ENCODE measurements at regions not wholly inside any gene's neighbourhood (a gene's known extent, or its start where the extent isn't known, plus 50 kb on each side); places are given as distances from the start of the nearest gene placed in this dataset.

DNA sequence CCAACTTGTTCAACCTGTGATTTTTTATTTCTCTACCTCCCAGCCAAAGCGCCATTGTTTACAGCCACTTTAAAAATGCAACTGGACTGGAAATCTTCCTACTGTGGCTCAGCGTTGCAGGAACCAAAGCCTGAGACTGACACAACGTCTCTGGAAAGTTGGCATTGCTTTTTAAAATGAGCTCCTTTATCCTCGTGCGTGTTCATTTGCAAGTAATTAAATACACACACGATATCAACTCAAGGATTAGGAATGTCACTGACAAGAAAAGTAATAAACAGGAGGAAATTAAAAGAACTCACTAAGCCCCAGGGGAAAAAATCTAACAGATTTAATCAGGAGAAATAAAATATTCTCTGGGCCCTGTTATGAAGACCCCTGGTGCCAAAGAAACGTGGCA lies 184.6 kb upstream of the IRS2 start:
- no peak for DNase-seq (ENCODE audit: low spot score)
- intact Hi-C loops (cut with DNase I), result no loop called here
- no peaks in the 10 kb centered on the region for H3K36me3 ChIP-seq
- whole genome bisulfite sequencing, result 39% methylated on average over 7 of the region's 7 CpGs
- TF ChIP-seq POLR2A (IDR thresholded peaks at IDR 0.05) (no peak), POLR2AphosphoS5 (IDR thresholded peaks at IDR 0.05) (peak; percentile 33)
- no peaks in the 10 kb centered on the region for H3K4me1 ChIP-seq (replicated peaks)
- no peak overlapping the region for H3K4me3 ChIP-seq
- no peak overlapping the region for H3K27ac ChIP-seq
- H3K9me3 ChIP-seq, result no peaks in the 10 kb centered on the region
- H3K27me3 ChIP-seq (replicated peaks; ENCODE audit: insufficient read depth), result no peaks in the 10 kb centered on the region

DNA sequence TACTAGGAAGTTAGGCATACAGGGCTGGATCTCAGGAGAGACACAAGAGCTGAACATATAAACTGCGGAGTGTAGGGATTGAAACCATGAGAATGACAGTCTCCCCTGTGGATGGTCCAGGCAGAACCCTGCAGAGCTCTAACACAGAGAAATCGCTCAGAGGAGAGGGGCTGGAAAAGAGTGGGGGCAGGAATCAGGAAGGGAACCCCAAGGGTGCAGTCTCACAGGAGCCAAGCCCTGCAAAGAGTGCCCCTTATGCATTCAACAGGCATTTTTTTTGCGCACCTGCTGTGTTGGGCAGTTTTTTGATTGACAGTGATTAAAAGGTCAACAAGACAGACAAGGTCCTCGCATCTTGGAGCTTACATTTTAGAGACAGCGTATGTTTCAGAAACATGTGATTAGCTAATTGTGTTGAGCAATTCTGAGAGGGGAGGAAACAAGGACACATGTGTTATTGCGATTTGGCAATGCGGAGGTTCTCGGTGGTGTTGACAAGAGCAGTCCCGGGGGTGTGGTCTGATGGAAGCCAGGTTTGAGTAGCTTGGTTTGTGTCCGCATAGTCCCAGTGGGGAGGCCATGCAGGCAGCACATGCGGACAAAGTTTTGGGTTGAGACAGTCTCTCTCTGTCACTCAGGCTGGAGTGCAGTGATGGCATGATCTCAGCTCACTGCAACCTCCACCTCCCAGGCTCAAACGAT lies 182.6 kb upstream of the IRS2 start:
- no peaks in the 10 kb centered on the region for H3K27me3 ChIP-seq (replicated peaks; ENCODE audit: insufficient read depth)
- H3K9me3 ChIP-seq, result no peaks in the 10 kb centered on the region
- DNase-seq (ENCODE audit: low spot score), result no peak
- intact Hi-C loops (cut with DNase I), result no loop called here
- no peak overlapping the region for H3K27ac ChIP-seq
- no peak for TF ChIP-seq POLR2A (IDR thresholded peaks at IDR 0.05)
- TF ChIP-seq, protein P1, sequence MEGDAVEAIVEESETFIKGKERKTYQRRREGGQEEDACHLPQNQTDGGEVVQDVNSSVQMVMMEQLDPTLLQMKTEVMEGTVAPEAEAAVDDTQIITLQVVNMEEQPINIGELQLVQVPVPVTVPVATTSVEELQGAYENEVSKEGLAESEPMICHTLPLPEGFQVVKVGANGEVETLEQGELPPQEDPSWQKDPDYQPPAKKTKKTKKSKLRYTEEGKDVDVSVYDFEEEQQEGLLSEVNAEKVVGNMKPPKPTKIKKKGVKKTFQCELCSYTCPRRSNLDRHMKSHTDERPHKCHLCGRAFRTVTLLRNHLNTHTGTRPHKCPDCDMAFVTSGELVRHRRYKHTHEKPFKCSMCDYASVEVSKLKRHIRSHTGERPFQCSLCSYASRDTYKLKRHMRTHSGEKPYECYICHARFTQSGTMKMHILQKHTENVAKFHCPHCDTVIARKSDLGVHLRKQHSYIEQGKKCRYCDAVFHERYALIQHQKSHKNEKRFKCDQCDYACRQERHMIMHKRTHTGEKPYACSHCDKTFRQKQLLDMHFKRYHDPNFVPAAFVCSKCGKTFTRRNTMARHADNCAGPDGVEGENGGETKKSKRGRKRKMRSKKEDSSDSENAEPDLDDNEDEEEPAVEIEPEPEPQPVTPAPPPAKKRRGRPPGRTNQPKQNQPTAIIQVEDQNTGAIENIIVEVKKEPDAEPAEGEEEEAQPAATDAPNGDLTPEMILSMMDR (IDR thresholded peaks at IDR 0.05), result no peak
- TF ChIP-seq POLR2AphosphoS5 (IDR thresholded peaks at IDR 0.05), result no peak
- 89% methylated on average over 12 of the region's 12 CpGs for WGBS
- no peak overlapping the region for H3K4me3 ChIP-seq
- H3K36me3 ChIP-seq, result no peaks in the 10 kb centered on the region
- H3K4me1 ChIP-seq (replicated peaks), result no peaks in the 10 kb centered on the region

DNA sequence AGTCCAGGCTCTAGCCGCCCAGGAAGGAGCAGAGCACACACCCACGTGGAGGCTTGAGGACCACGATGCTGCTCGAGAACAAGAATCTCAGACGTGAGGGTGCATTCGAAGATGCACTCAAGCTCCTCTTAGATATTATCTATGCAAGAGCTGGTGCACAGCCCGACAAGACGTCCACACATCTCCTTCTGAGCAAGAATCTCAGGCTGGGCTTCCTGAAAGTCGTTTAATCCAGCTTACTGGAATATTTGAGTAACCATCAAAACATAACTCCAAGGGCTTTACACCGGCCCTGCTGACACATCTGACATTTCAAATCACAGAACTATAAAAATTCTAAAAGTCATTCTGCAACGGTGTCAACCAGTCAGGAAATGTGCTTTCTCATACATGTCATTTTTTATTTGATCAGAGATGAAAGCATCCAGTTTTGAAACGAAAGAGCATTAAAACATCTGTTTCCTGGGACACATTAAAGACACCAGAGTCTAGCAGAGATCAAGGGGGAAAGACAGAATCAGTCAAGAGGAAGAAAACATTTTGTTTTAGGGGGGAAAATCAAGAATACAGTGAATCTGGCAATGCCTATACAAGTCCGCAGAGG lies 177.7 kb upstream of the IRS2 start:
- intact Hi-C loops (cut with DNase I), result no loop called here
- DNase-seq (ENCODE audit: low spot score), result no peak
- no peak overlapping the region for H3K27ac ChIP-seq
- TF ChIP-seq POLR2AphosphoS5 (IDR thresholded peaks at IDR 0.05) (no peak), POLR2A (IDR thresholded peaks at IDR 0.05) (no peak)
- TF ChIP-seq, protein P1 (IDR thresholded peaks at IDR 0.05), result no peak
- H3K27me3 ChIP-seq (replicated peaks; ENCODE audit: insufficient read depth), result no peaks in the 10 kb centered on the region
- H3K36me3 ChIP-seq, result no peaks in the 10 kb centered on the region
- H3K4me3 ChIP-seq, result no peak overlapping the region
- 58% methylated on average over 13 of the region's 13 CpGs for WGBS
- H3K4me1 ChIP-seq (replicated peaks), result no peaks in the 10 kb centered on the region
- no peaks in the 10 kb centered on the region for H3K9me3 ChIP-seq

DNA sequence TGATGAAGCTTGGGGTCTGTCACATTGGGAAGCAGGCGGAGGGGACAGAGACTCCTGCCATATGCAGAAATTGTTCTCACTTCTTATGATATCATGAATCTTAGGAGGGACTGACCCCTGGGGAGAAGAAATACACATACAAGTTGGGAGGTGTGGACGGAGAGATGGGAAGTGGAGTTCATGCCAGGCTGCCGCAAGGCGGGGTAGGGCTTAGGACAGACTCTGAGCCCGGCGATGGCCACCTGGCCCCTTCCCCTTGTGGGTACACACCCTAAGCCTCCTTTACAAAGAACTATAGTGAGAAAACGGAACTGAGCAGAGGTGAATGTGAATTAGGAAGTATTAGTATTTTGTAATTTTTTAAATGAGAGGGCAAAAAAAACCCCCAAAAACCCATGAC lies 177.0 kb upstream of the IRS2 start:
- TF ChIP-seq, protein P1 (IDR thresholded peaks at IDR 0.05), result no peak
- TF ChIP-seq POLR2AphosphoS5 (IDR thresholded peaks at IDR 0.05) (no peak), POLR2A (IDR thresholded peaks at IDR 0.05) (no peak)
- Histone ChIP-seq H3K27me3 (replicated peaks; ENCODE audit: insufficient read depth) (no peaks in the 10 kb centered on the region), H3K9me3 (no peaks in the 10 kb centered on the region), H3K27ac (no peak overlapping the region), H3K4me1 (replicated peaks) (no peaks in the 10 kb centered on the region), H3K36me3 (no peaks in the 10 kb centered on the region), H3K4me3 (no peak overlapping the region)
- no peak for DNase-seq (ENCODE audit: low spot score)
- WGBS, result 85% methylated on average over 7 of the region's 7 CpGs
- intact Hi-C loops (cut with DNase I), result no loop called here

DNA sequence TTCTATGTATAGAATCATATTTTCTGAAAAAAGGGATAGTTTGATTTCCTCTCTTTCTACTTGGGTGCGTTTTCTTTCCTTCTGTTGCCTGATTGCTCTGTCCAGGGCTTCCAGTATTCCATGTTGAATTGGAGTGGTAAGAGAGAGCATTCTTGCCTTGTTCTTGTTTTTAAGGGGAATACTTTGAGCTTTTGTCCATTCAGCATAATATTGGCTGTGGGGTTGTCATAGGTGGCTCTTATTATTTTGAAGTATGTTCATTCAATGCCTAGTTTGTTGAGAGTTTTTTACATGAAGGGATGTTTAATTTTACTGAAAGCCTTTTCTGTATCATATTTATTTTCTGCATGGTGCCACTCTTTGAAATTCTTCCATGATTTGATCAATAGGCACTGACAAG lies 173.5 kb upstream of the IRS2 start:
- intact Hi-C loops (cut with DNase I), result no loop called here
- no peaks in the 10 kb centered on the region for H3K27me3 ChIP-seq (replicated peaks; ENCODE audit: insufficient read depth)
- TF ChIP-seq, protein P1 (IDR thresholded peaks at IDR 0.05), result no peak
- TF ChIP-seq POLR2AphosphoS5 (IDR thresholded peaks at IDR 0.05), result no peak
- TF ChIP-seq POLR2A (IDR thresholded peaks at IDR 0.05), result no peak
- H3K27ac ChIP-seq, result no peak overlapping the region
- DNase-seq (ENCODE audit: low spot score), result no peak
- H3K9me3 ChIP-seq, result no peaks in the 10 kb centered on the region
- peaks cover 6% of the 10 kb centered on the region for H3K4me1 ChIP-seq (replicated peaks)
- WGBS, result 96% methylated on average over 1 of the region's 1 CpG
- no peak overlapping the region for H3K4me3 ChIP-seq
- H3K36me3 ChIP-seq, result no peaks in the 10 kb centered on the region
